ENCODE measurements at regions not wholly inside any gene's neighbourhood (a gene's known extent, or its start where the extent isn't known, plus 50 kb on each side); places are given as distances from the start of the nearest gene placed in this dataset.
A peak's percentile ranks its signal among the peaks of the same experiment; 100 is the strongest.

DNA sequence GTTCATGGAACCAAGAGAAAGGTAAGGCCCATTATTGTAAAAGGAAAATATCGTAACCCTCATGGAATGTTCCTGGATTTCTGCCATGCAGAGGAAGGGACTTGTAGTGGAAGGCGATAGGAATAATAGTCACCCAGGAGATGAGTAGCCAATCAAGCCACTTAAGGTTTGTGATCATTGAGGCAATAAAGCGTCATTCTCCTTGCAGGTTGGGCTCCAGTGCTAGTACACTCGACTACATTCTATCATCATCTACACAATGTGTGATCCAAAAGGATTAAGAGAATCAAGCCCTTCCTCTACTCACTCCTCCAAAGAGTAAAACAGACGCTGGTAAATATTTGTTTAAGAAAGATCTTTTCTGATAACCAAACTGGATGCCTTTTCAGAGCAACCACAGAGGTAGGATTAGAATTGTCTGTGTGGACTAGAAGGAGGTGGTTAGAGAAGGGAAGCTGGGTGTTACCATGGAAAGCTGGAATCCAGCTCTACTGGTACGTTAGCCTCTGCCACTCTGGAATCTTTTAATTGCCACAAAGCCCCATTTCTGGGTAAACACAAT lies 245.7 kb downstream of the IKZF2 start:
- H3K9me1 ChIP-seq (replicated peaks; ENCODE audit: control insufficient read depth, extremely low read depth, insufficient read depth, low read length) = no peaks in the 10 kb centered on the region
- no peak overlapping the region for H3K27ac ChIP-seq (ENCODE audit: insufficient read depth, low read depth, low read length)
- no peaks in the 10 kb centered on the region for H3K79me2 ChIP-seq (ENCODE audit: control insufficient read depth, insufficient read depth, low read length)
- POLR2A ChIA-PET = no interaction called here
- TF ChIP-seq JUN (IDR thresholded peaks at IDR 0.05; ENCODE audit: borderline replicate concordance, insufficient read depth, insufficient read length, low read depth) (no peak), POLR2AphosphoS5 (IDR thresholded peaks at IDR 0.05; ENCODE audit: insufficient read depth, low read depth, low read length) (no peak), POLR2A (IDR thresholded peaks at IDR 0.05; ENCODE audit: low read depth, low read length) (no peak), GATA2 (IDR thresholded peaks at IDR 0.05; ENCODE audit: insufficient read depth, insufficient read length, low read depth, low read length) (no peak)
- TF ChIP-seq, protein P1, sequence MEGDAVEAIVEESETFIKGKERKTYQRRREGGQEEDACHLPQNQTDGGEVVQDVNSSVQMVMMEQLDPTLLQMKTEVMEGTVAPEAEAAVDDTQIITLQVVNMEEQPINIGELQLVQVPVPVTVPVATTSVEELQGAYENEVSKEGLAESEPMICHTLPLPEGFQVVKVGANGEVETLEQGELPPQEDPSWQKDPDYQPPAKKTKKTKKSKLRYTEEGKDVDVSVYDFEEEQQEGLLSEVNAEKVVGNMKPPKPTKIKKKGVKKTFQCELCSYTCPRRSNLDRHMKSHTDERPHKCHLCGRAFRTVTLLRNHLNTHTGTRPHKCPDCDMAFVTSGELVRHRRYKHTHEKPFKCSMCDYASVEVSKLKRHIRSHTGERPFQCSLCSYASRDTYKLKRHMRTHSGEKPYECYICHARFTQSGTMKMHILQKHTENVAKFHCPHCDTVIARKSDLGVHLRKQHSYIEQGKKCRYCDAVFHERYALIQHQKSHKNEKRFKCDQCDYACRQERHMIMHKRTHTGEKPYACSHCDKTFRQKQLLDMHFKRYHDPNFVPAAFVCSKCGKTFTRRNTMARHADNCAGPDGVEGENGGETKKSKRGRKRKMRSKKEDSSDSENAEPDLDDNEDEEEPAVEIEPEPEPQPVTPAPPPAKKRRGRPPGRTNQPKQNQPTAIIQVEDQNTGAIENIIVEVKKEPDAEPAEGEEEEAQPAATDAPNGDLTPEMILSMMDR (IDR thresholded peaks at IDR 0.05; ENCODE audit: extremely low read depth in 1 of 2, insufficient read depth in 1 of 2, low read depth in 1 of 2, low read length in 2 of 2) = no peak
- TF ChIP-seq, protein P2, sequence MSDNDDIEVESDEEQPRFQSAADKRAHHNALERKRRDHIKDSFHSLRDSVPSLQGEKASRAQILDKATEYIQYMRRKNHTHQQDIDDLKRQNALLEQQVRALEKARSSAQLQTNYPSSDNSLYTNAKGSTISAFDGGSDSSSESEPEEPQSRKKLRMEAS (IDR thresholded peaks at IDR 0.05; ENCODE audit: insufficient read depth, insufficient read length) = no peak
- H3K36me3 ChIP-seq (ENCODE audit: control insufficient read depth in 2 of 2, extremely low read depth in 1 of 2, insufficient read depth in 2 of 2, low read length in 2 of 2) = no peaks in the 10 kb centered on the region
- H3K4me2 ChIP-seq (ENCODE audit: insufficient read depth, low read length) = no peak overlapping the region
- no peak overlapping the region for H3K9ac ChIP-seq (replicated peaks; ENCODE audit: extremely low read depth, insufficient read depth, low read length)
- H3K4me3 ChIP-seq (replicated peaks in 1 of 3; ENCODE audit: insufficient read depth in 1 of 3, low read depth in 1 of 3, low read length in 3 of 3) = no peak overlapping the region
- no peaks in the 10 kb centered on the region for H3K27me3 ChIP-seq (ENCODE audit: control insufficient read depth in 2 of 2, insufficient read depth in 2 of 2, low read length in 2 of 2)
- no peak for FAIRE-seq
- dilution Hi-C loops (cut with MboI; ENCODE audit: extremely low pct_ligation_motif_present, low sequenced_read_pairs) (no loop called here), intact Hi-C loops (cut with micrococcal nuclease) (no loop called here)
- peak; percentile 50 for DNase-seq (ENCODE audit: low read depth, low spot score)
- H4K20me1 ChIP-seq (replicated peaks; ENCODE audit: control insufficient read depth, extremely low read depth, insufficient read depth, low read length) = no peaks in the 10 kb centered on the region
- BruUV-seq (replicated peaks) = no TSS peak
- CTCF ChIA-PET = interaction anchor here (1.7 kb wide), 1 partner anchor 129 kb away, joined by 5 read pairs; no protein-coding TSS in a partner anchor
- H2AFZ ChIP-seq (ENCODE audit: low read depth, low read length) = peak overlapping the region; percentile 19
- no peaks in the 10 kb centered on the region for H3K9me3 ChIP-seq (replicated peaks; ENCODE audit: control insufficient read depth, insufficient read depth, low read length)
- H3K4me1 ChIP-seq (ENCODE audit: control insufficient read depth, extremely low read depth, insufficient read depth, low read length) = no peaks in the 10 kb centered on the region
